Right lung (tissue), 2 donors: ENCODE measurements at regions not wholly inside any gene's neighbourhood (a gene's known extent, or its start where the extent isn't known, plus 50 kb on each side); places are given as distances from the start of the nearest gene placed in this dataset.
"Not testable (repeated sequence)": the region's sequence is repeated elsewhere in the genome, so short reads cannot be mapped to it uniquely, and the experiment has no call there.

Experiments
- DNase-seq, 2 donors: peaks; one replicate each; pipeline ENCODE4 v3.0.0-alpha.2; 2013

GRCh38 chr9:24652181-24652580, 106.5 kb upstream of the IZUMO3 start:
- DNase-seq: no peak

GRCh38 chr9:24628809-24629208, 83.1 kb upstream of the IZUMO3 start:
- DNase-seq: not testable (repeated sequence)

GRCh38 chr9:24625097-24625496, 79.4 kb upstream of the IZUMO3 start:
- no peak for DNase-seq

- no peak for DNase-seq
Observed at GRCh38 chr9:24624481-24624880, 78.8 kb upstream of the IZUMO3 start.

GRCh38 chr9:24620741-24621140, 75.0 kb upstream of the IZUMO3 start:
- DNase-seq: no peak

- no peak for DNase-seq
Observed at GRCh38 chr9:24616863-24617262, 71.2 kb upstream of the IZUMO3 start.

GRCh38 chr9:24614070-24614469, 68.4 kb upstream of the IZUMO3 start:
- no peak for DNase-seq

GRCh38 chr9:24608599-24608998, 62.9 kb upstream of the IZUMO3 start:
- no peak for DNase-seq

- no peak for DNase-seq
Observed at GRCh38 chr9:24602693-24603352, 57.1 kb upstream of the IZUMO3 start.
